GM12878 (cell line): ENCODE measurements at regions not wholly inside any gene's neighbourhood (a gene's known extent, or its start where the extent isn't known, plus 50 kb on each side); places are given as distances from the start of the nearest gene placed in this dataset.
A peak's percentile ranks its signal among the peaks of the same experiment; 100 is the strongest.

Experiments used
- BACH1 ChIP-seq: fragments of 450-650 bp; IDR thresholded peaks from 2 replicates; pipeline ENCODE4 v1.6.1; 2017; ENCODE audit warnings: mild to moderate bottlenecking, borderline replicate concordance
- BCL3 ChIP-seq: IDR thresholded peaks from 2 replicates; pipeline ENCODE4 v1.6.1; 2011; ENCODE audit warnings: borderline replicate concordance, low read depth, mild to moderate bottlenecking, moderate library complexity, low read length; ENCODE audit not compliant: insufficient read depth, poor library complexity, severe bottlenecking
- BCLAF1 ChIP-seq: fragments of 450-650 bp; IDR thresholded peaks from 2 replicates; pipeline ENCODE4 v1.6.1; 2017; ENCODE audit warnings: antibody characterized with exemption, mild to moderate bottlenecking, moderate library complexity
- BRCA1 ChIP-seq: IDR thresholded peaks from 2 replicates; pipeline ENCODE4 v1.6.1; 2011; ENCODE audit warnings: low read depth, low read length, improper control_type of control experiment
- CEBPZ ChIP-seq: fragments of 150-350 bp; IDR thresholded peaks from 2 replicates; pipeline ENCODE4 v1.6.1; 2016; ENCODE audit warnings: low read depth, low read length
- CHD4 ChIP-seq: fragments of 200-600 bp; sonication (generic); IDR thresholded peaks from 2 replicates; pipeline ENCODE4 v1.6.1; 2016; ENCODE audit warnings: mild to moderate bottlenecking
- EED ChIP-seq: sonication (generic); IDR thresholded peaks from 2 replicates; pipeline ENCODE4 v1.6.1; 2016; ENCODE audit warnings: antibody characterized with exemption, low read depth
- FOXK2 ChIP-seq: fragments of 450-650 bp; IDR thresholded peaks from 2 replicates; pipeline ENCODE4 v1.6.1; 2017; ENCODE audit warnings: mild to moderate bottlenecking, moderate library complexity
- KLF5 ChIP-seq: fragments of 450-650 bp; IDR thresholded peaks from 2 replicates; pipeline ENCODE4 v1.6.1; 2014; ENCODE audit warnings: mild to moderate bottlenecking; ENCODE audit not compliant: partially characterized antibody
- MEF2B ChIP-seq: fragments of 450-650 bp; IDR thresholded peaks from 2 replicates; pipeline ENCODE4 v1.6.1; 2018; ENCODE audit warnings: mild to moderate bottlenecking, moderate library complexity; ENCODE audit not compliant: partially characterized antibody, poor library complexity, severe bottlenecking
- NFIC ChIP-seq: IDR thresholded peaks from 2 replicates; pipeline ENCODE4 v1.6.1; 2012; ENCODE audit warnings: low read depth, mild to moderate bottlenecking, inconsistent platforms, low read length, moderate library complexity
- PAX5 ChIP-seq: IDR thresholded peaks from 2 replicates; pipeline ENCODE4 v1.6.1; 2011; ENCODE audit warnings: low read depth, low read length, borderline replicate concordance
- PML ChIP-seq: IDR thresholded peaks from 2 replicates; pipeline ENCODE4 v1.6.1; 2012; ENCODE audit warnings: low read length, inconsistent platforms
- POLR2A ChIP-seq: IDR thresholded peaks from 2 replicates; pipeline ENCODE4 v1.6.1; 2011; ENCODE audit warnings: low read depth, mild to moderate bottlenecking, low read length
- POLR2AphosphoS5 ChIP-seq: IDR thresholded peaks from 2 replicates; pipeline ENCODE4 v1.6.1; 2011; ENCODE audit warnings: mild to moderate bottlenecking, low read length, inconsistent platforms
- RFX5 ChIP-seq: IDR thresholded peaks from 2 replicates; pipeline ENCODE4 v1.6.1; 2011; ENCODE audit warnings: low read depth, low read length, improper control_type of control experiment
- SRF ChIP-seq, 2 experiments: IDR thresholded peaks; 2 replicates each; pipeline ENCODE4 v1.6.1; 2011; ENCODE audit warnings: low read depth in 2 of 2, low read length in 2 of 2, mild to moderate bottlenecking in 1 of 2, moderate library complexity in 1 of 2
- ZNF207 ChIP-seq: fragments of 450-650 bp; IDR thresholded peaks from 2 replicates; pipeline ENCODE4 v1.6.1; 2014; ENCODE audit warnings: antibody characterized with exemption, mild to moderate bottlenecking, borderline replicate concordance
- ZNF384 ChIP-seq: IDR thresholded peaks from 2 replicates; pipeline ENCODE4 v1.6.1; 2012; ENCODE audit warnings: low read depth, mild to moderate bottlenecking, low read length, improper control_type of control experiment, borderline replicate concordance
- ZZZ3 ChIP-seq: IDR thresholded peaks from 2 replicates; pipeline ENCODE4 v1.6.1; 2011; ENCODE audit warnings: low read depth; ENCODE audit not compliant: control insufficient read depth, insufficient read length
- TF ChIP-seq, protein P1 (sequence below): fragments of 450-650 bp; IDR thresholded peaks from 2 replicates; pipeline ENCODE4 v1.6.1; 2017; ENCODE audit warnings: mild to moderate bottlenecking, moderate library complexity

DNA sequence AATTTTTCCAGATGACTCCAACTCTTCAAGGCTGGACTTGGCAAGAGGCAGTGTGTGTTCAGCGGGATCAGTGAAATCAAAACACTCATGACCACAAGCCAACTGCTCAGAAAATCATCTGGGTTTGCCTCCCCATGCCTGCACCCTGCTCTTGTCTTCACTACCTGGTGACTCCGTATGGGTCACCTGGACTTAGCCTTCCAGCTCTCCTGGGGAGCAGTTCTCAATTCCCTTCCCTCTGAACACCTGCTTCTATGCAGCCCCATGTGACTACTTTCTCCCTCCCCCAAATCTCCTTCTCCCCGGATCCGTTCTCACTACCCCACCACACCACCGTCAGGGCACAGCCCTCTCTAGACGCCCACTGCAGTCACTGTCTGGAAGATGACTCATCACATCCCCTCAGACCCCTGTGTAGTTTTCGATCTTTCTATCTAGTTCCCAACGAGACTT is 130.2 kb upstream of the ID2 start (continued):
- no peak; the same call in 1 of the 2 replicates for TF ChIP-seq NFIC
- no peak for TF ChIP-seq POLR2A
- peak; percentile 43; the same call in 1 of the 2 replicates for TF ChIP-seq PAX5
- TF ChIP-seq PML = no peak
- TF ChIP-seq ZNF207 = no peak
- no peak for TF ChIP-seq BACH1
- TF ChIP-seq ZNF384 = no peak
- no peak for TF ChIP-seq FOXK2
- no peak for TF ChIP-seq BCL3
- TF ChIP-seq EED = no peak
- no peak for TF ChIP-seq CHD4
- no peak for TF ChIP-seq RFX5
- TF ChIP-seq MEF2B = peak; percentile 47
- no peak for TF ChIP-seq BCLAF1
- no peak for TF ChIP-seq CEBPZ
- no peak for TF ChIP-seq POLR2AphosphoS5
- no peak for TF ChIP-seq ZZZ3
- no peak for TF ChIP-seq KLF5
- no peak for TF ChIP-seq BRCA1
- TF ChIP-seq SRF (IDR thresholded peaks at IDR 0.05; ENCODE audit: low read depth in 2 of 2, low read length in 2 of 2) = no peak
- TF ChIP-seq, protein P1, sequence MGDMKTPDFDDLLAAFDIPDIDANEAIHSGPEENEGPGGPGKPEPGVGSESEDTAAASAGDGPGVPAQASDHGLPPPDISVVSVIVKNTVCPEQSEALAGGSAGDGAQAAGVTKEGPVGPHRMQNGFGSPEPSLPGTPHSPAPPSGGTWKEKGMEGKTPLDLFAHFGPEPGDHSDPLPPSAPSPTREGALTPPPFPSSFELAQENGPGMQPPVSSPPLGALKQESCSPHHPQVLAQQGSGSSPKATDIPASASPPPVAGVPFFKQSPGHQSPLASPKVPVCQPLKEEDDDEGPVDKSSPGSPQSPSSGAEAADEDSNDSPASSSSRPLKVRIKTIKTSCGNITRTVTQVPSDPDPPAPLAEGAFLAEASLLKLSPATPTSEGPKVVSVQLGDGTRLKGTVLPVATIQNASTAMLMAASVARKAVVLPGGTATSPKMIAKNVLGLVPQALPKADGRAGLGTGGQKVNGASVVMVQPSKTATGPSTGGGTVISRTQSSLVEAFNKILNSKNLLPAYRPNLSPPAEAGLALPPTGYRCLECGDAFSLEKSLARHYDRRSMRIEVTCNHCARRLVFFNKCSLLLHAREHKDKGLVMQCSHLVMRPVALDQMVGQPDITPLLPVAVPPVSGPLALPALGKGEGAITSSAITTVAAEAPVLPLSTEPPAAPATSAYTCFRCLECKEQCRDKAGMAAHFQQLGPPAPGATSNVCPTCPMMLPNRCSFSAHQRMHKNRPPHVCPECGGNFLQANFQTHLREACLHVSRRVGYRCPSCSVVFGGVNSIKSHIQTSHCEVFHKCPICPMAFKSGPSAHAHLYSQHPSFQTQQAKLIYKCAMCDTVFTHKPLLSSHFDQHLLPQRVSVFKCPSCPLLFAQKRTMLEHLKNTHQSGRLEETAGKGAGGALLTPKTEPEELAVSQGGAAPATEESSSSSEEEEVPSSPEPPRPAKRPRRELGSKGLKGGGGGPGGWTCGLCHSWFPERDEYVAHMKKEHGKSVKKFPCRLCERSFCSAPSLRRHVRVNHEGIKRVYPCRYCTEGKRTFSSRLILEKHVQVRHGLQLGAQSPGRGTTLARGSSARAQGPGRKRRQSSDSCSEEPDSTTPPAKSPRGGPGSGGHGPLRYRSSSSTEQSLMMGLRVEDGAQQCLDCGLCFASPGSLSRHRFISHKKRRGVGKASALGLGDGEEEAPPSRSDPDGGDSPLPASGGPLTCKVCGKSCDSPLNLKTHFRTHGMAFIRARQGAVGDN = no peak
